IMR-90 (cell line): ENCODE measurements at regions not wholly inside any gene's neighbourhood (a gene's known extent, or its start where the extent isn't known, plus 50 kb on each side); places are given as distances from the start of the nearest gene placed in this dataset.
A peak's percentile ranks its signal among the peaks of the same experiment; 100 is the strongest.

ENCODE experiments used
- ATAC-seq: fragments of 200-7000 bp; cut with Tn5 transposase; 2 replicates; pipeline ENCODE4 v1.9.1; 2020; ENCODE audit warnings: low read depth, mild to moderate bottlenecking, moderate library complexity
- BruUV-seq: library from RNA; stranded (reverse); fragments of 400-500 nt; replicated peaks from 2 replicates; lab custom pipeline; 2021; lab: Mats Ljungman, UMichigan
- CTCF ChIA-PET: fragments of 300-600 bp; formaldehyde crosslinking; extraction: SDS; loops from one replicate; lab custom pipeline; 2021; ENCODE audit warnings: antibody characterized with exemption; lab: Yijun Ruan, JAX
- POLR2A ChIA-PET: fragments of 300-600 bp; sonication (Branson Sonifier 250); formaldehyde crosslinking; loops from one replicate; lab custom pipeline; 2022; ENCODE audit warnings: antibody characterized with exemption; ENCODE audit not compliant: unreplicated experiment; lab: Charles Lee
- DNase-seq: peaks from one replicate; pipeline ENCODE4 v3.0.0; 2013
- H2AFZ ChIP-seq: replicated peaks from 2 replicates; pipeline ENCODE3; 2013; ENCODE audit warnings: low read length, mild to moderate bottlenecking; ENCODE audit not compliant: poor library complexity
- H2AK5ac ChIP-seq: 2 replicates; pipeline ENCODE4 v1.6.1; 2013; ENCODE audit warnings: low read depth, low read length, inconsistent platforms
- H2AK9ac ChIP-seq: replicated peaks from 2 replicates; pipeline ENCODE3; 2013; ENCODE audit warnings: mild to moderate bottlenecking, low read depth, low read length, moderate library complexity; ENCODE audit not compliant: poor library complexity
- H2BK120ac ChIP-seq: 2 replicates; pipeline ENCODE4 v1.6.1; 2013; ENCODE audit warnings: low read depth, low read length, inconsistent platforms
- H2BK15ac ChIP-seq: 3 replicates; pipeline ENCODE4 v1.6.1; 2013; ENCODE audit warnings: low read depth, low read length, inconsistent platforms
- H2BK20ac ChIP-seq: 2 replicates; pipeline ENCODE4 v1.6.1; 2013; ENCODE audit warnings: low read depth, mild to moderate bottlenecking, inconsistent platforms, low read length, moderate library complexity
- H2BK5ac ChIP-seq: 2 replicates; pipeline ENCODE4 v1.6.1; 2013; ENCODE audit warnings: mild to moderate bottlenecking, low read depth, low read length, inconsistent platforms; ENCODE audit not compliant: poor library complexity, severe bottlenecking
- H3K14ac ChIP-seq: replicated peaks from 2 replicates; pipeline ENCODE4 v1.6.1; 2013; ENCODE audit warnings: low read depth, low read length, inconsistent platforms
- H3K18ac ChIP-seq: 2 replicates; pipeline ENCODE4 v1.6.1; 2013; ENCODE audit warnings: low read depth, low read length, control low read depth
- H3K23ac ChIP-seq: 2 replicates; pipeline ENCODE4 v1.6.1; 2013; ENCODE audit warnings: low read depth, low read length, inconsistent platforms
- H3K27ac ChIP-seq: 2 replicates; pipeline ENCODE4 v1.5.1; 2013; ENCODE audit warnings: mild to moderate bottlenecking, control low read depth, low read length; ENCODE audit not compliant: insufficient read depth
- H3K27me3 ChIP-seq: 2 replicates; pipeline ENCODE4 v1.6.1; 2013; ENCODE audit warnings: low read length; ENCODE audit not compliant: control insufficient read depth, insufficient read depth
- H3K36me3 ChIP-seq: 2 replicates; pipeline ENCODE4 v1.6.1; 2013; ENCODE audit warnings: low read length, mixed read lengths; ENCODE audit not compliant: control insufficient read depth, insufficient read depth
- H3K4ac ChIP-seq: 2 replicates; pipeline ENCODE4 v1.6.1; 2013; ENCODE audit warnings: low read depth, low read length, inconsistent platforms
- H3K4me1 ChIP-seq: 2 replicates; pipeline ENCODE4 v1.6.1; 2013; ENCODE audit warnings: low read length, mixed read lengths; ENCODE audit not compliant: control insufficient read depth, insufficient read depth
- H3K4me2 ChIP-seq: 2 replicates; pipeline ENCODE4 v1.6.1; 2013; ENCODE audit warnings: low read depth, mild to moderate bottlenecking, control low read depth, low read length, moderate library complexity
- H3K4me3 ChIP-seq: 2 replicates; pipeline ENCODE4 v1.5.1; 2013; ENCODE audit warnings: low read depth, mild to moderate bottlenecking, control low read depth, low read length, moderate library complexity; ENCODE audit not compliant: insufficient read depth
- H3K56ac ChIP-seq: 2 replicates; pipeline ENCODE4 v1.6.1; 2013; ENCODE audit warnings: low read length, inconsistent platforms; ENCODE audit not compliant: insufficient read depth; ENCODE audit errors: extremely low read depth
- H3K79me1 ChIP-seq, 2 experiments: 2 replicates each; pipeline ENCODE4 v1.6.1; 2013; ENCODE audit warnings: low read length in 2 of 2, inconsistent platforms in 1 of 2, low read depth in 1 of 2
- H3K9ac ChIP-seq: 2 replicates; pipeline ENCODE4 v1.6.1; 2013; ENCODE audit warnings: low read depth, low read length, control low read depth
- H3K9me1 ChIP-seq: 2 replicates; pipeline ENCODE4 v1.6.1; 2013; ENCODE audit warnings: low read length, inconsistent platforms; ENCODE audit not compliant: insufficient read depth
- H3K9me3 ChIP-seq: 2 replicates; pipeline ENCODE4 v1.6.1; 2013; ENCODE audit warnings: low read length; ENCODE audit not compliant: control insufficient read depth, insufficient read depth
- H4K20me1 ChIP-seq: 2 replicates; pipeline ENCODE4 v1.6.1; 2013; ENCODE audit warnings: low read length, inconsistent platforms; ENCODE audit not compliant: insufficient read depth
- H4K5ac ChIP-seq: 2 replicates; pipeline ENCODE4 v1.6.1; 2013; ENCODE audit warnings: mild to moderate bottlenecking, low read depth, low read length, control low read depth
- H4K8ac ChIP-seq, 2 experiments: 2 replicates each; pipeline ENCODE4 v1.6.1; 2013; ENCODE audit warnings: low read depth in 2 of 2, low read length in 2 of 2, control low read depth in 1 of 2, inconsistent platforms in 1 of 2
- H4K91ac ChIP-seq: 2 replicates; pipeline ENCODE4 v1.6.1; 2013; ENCODE audit warnings: low read depth, low read length, inconsistent platforms; ENCODE audit not compliant: insufficient read depth
- BHLHE40 ChIP-seq: fragments of 150-350 bp; IDR thresholded peaks from 2 replicates; pipeline ENCODE4 v1.6.1; 2016; ENCODE audit warnings: mild to moderate bottlenecking, low read depth, low read length
- CHD1 ChIP-seq: IDR thresholded peaks from 2 replicates; pipeline ENCODE4 v1.6.1; 2012; ENCODE audit warnings: low read depth, low read length, improper control_type of control experiment
- FOS ChIP-seq: fragments of 150-350 bp; IDR thresholded peaks from 2 replicates; pipeline ENCODE4 v1.6.1; 2016; ENCODE audit warnings: low read depth, low read length
- MXI1 ChIP-seq: IDR thresholded peaks from 2 replicates; pipeline ENCODE4 v1.6.1; 2012; ENCODE audit warnings: low read depth, mild to moderate bottlenecking, low read length, moderate library complexity, borderline replicate concordance
- WGBS, 2 experiments: methylation state at CpG; one replicate each; pipeline versions ENCODE4 v1.1.5 to v1.1.7; 2013; ENCODE audit warnings: missing lambda C conversion rate in 2 of 2; ENCODE audit not compliant: insufficient read length in 1 of 2; ENCODE audit errors: extremely low coverage in 2 of 2; 5-methylcytosine and 5-hydroxymethylcytosine counted together
- dilution Hi-C: fragments of 300-500 bp; cut with HindIII; formaldehyde crosslinking; loops from one replicate; pipeline ENCODE4 v1.14.3; 2018; ENCODE audit warnings: low sequenced_read_pairs; ENCODE audit not compliant: unreplicated experiment
- in situ Hi-C: fragments of 300-500 bp; cut with MboI; formaldehyde crosslinking; loops from 3 replicates; pipeline ENCODE4 v1.14.3; 2019; ENCODE audit warnings: low sequenced_read_pairs, inconsistent platforms, mixed read lengths
- intact Hi-C: fragments of 100-400 bp; cut with micrococcal nuclease; formaldehyde crosslinking; loops from 2 replicates; pipeline ENCODE4 v1.10.0; 2022

GRCh38 chr1:119279456-119280381 lies 88.9 kb upstream of the HAO2 start:
- no peaks in the 10 kb centered on the region for H3K9me3 ChIP-seq
- H3K56ac ChIP-seq: no peak overlapping the region
- no peak overlapping the region for H3K14ac ChIP-seq
- no peak overlapping the region for H2AFZ ChIP-seq
- no peak overlapping the region for H2AK5ac ChIP-seq
- no peak overlapping the region for H4K8ac ChIP-seq
- peak; percentile 76 for DNase-seq
- peak; percentile 71 for ATAC-seq
- no peak overlapping the region for H3K4ac ChIP-seq
- peaks cover 4% of the 10 kb centered on the region for H3K4me1 ChIP-seq
- no peak overlapping the region for H3K27ac ChIP-seq
- no peak overlapping the region for H2BK20ac ChIP-seq
- no peaks in the 10 kb centered on the region for H3K79me1 ChIP-seq
- no TSS peak for BruUV-seq
- H3K4me3 ChIP-seq: no peak overlapping the region
- H3K9ac ChIP-seq: no peak overlapping the region; the same call in 1 of the 2 replicates
- no peaks in the 10 kb centered on the region for H3K9me1 ChIP-seq
- H4K91ac ChIP-seq: no peak overlapping the region
- POLR2A ChIA-PET: no interaction called here
- no peak overlapping the region for H2BK120ac ChIP-seq
- TF ChIP-seq FOS (peak; percentile 86), MXI1 (no peak), BHLHE40 (peak; percentile 18; the same call in 1 of the 2 replicates), CHD1 (no peak)
- H4K20me1 ChIP-seq: no peaks in the 10 kb centered on the region
- no peaks in the 10 kb centered on the region for H3K36me3 ChIP-seq
- CTCF ChIA-PET: no interaction called here
- no peak overlapping the region for H2AK9ac ChIP-seq
- H3K18ac ChIP-seq: no peak overlapping the region
- H2BK5ac ChIP-seq: no peak overlapping the region
- no peak overlapping the region for H3K23ac ChIP-seq
- in situ Hi-C loops: loop anchor here (10.0 to 25.0 kb wide), 2 partner anchors 85 to 383 kb away; partner anchors contain the start of gene HAO2
- H3K27me3 ChIP-seq: no peaks in the 10 kb centered on the region; the same call in 1 of the 2 replicates
- peak overlapping the region; percentile 42; the same call in 1 of the 2 replicates for H3K4me2 ChIP-seq
- dilution Hi-C loops: no loop called here
- no peak overlapping the region for H4K5ac ChIP-seq
- intact Hi-C loops: loop anchor here (5.0 kb wide), 2 partner anchors 137 to 1127 kb away; partner anchors contain the start of gene WARS2
- H2BK15ac ChIP-seq: no peak overlapping the region
- no CpG with 5 or more reads among the region's 8 CpGs for WGBS, 2 experiments
